HG03039 (cell line): ENCODE measurements at regions not wholly inside any gene's neighbourhood (a gene's known extent, or its start where the extent isn't known, plus 50 kb on each side); places are given as distances from the start of the nearest gene placed in this dataset.

Experiments used
- ATAC-seq: cut with Tn5 transposase; IDR thresholded peaks from one replicate; pipeline ENCODE4 v1.9.1; 2021; ENCODE audit warnings: mild to moderate bottlenecking, moderate library complexity; ENCODE audit not compliant: unreplicated experiment

DNA sequence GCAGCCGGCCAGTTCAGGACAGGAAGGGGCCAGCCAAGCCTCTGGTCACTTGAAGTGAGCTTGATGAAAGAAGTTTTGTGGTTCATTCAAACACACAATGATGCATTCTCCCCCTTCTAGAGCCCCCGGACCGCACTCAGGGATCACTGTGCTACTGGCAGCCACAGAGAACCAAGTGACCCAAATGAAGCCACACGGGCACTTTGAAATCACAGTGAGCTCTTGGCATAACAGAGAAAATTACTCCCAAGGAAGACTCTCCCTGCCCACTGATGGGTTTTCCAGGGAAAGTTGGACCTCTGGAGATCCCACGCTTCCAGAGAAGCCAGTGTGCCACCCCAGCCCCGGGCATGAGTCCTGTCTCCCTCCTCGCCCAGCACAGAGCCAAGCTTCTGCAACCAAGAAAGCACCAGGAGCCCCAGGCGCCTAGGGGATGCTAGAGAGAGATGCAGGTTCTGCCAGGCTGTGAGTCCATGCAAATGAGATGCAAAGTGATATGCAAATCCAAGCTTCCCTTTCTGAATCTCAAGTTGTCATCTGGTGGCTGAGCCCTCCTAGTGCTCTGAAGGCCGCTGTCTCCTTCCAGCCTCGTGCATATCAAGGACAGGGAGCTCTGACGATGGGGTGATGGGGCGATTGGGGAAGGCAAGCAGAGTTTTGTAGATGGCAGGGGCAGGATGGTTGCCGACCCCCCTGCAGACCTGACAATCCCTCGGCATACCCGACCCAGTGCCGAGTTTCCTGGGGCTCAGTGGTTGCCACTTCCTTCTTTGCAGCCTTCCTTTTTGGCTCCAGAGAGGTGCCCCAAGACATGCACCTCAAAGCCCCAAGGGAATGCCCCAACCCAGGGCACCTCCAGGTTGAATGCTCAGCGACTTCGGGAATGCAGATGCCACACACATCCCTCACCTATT is 59.7 kb upstream of the TNRC6C start:
- ATAC-seq: no peak

- no peak for ATAC-seq
Measured at GRCh38 chr17:77899498-77899897, 59.0 kb upstream of the TNRC6C start.

DNA sequence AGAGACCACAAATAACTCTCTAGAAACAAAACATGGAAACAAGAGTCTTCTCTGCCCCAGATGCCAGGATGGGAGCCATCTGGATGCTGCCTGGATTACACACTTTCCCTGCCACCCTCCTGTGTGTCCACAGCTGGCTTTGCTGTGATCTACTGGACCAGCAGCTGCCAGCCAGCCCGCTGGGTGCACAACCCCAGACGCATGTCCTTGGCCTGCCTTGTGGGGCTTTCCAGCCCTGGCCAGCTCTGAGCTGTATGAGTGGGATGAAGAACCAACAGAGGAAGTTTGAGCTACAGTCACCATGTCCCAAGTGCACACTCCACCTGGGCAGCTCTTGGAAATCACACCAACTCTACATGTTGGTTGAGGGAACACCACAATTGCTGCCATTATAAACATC is 57.0 kb upstream of the TNRC6C start:
- ATAC-seq: no peak

GRCh38 chr17:77905266-77905665 is 53.2 kb upstream of the TNRC6C start:
- no peak for ATAC-seq

GRCh38 chr17:77905766-77906165 is 52.7 kb upstream of the TNRC6C start:
- ATAC-seq: no peak

- no peak for ATAC-seq
Measured at GRCh38 chr17:77906377-77906871, 52.1 kb upstream of the TNRC6C start.

GRCh38 chr17:77907497-77908461 is 50.7 kb upstream of the TNRC6C start:
- no peak for ATAC-seq

GRCh38 chr17:77908501-77908900 is 50.0 kb upstream of the TNRC6C start:
- no peak for ATAC-seq
